GM12878 (cell line): ENCODE measurements at regions not wholly inside any gene's neighbourhood (a gene's known extent, or its start where the extent isn't known, plus 50 kb on each side); places are given as distances from the start of the nearest gene placed in this dataset.

Experiments used
- ATAC-seq: fragments of 200-7000 bp; cut with Tn5 transposase; 3 replicates; pipeline ENCODE4 v1.9.1; 2020; ENCODE audit warnings: mild to moderate bottlenecking, moderate library complexity
- BruUV-seq: library from RNA; stranded (reverse); fragments of 400-500 nt; replicated peaks from 2 replicates; lab custom pipeline; 2021; lab: Mats Ljungman, UMichigan
- CTCF ChIA-PET: fragments of 300-600 bp; sonication (Branson Sonifier 250); formaldehyde crosslinking; extraction: SDS; loops from one replicate; lab custom pipeline; 2021; ENCODE audit warnings: inconsistent platforms; lab: Yijun Ruan, JAX
- POLR2A ChIA-PET: fragments of 350-600 bp; formaldehyde crosslinking; extraction: SDS; loops from one replicate; lab custom pipeline; 2021; ENCODE audit warnings: inconsistent platforms; lab: Charles Lee
- RAD21 ChIA-PET: fragments of 300-600 bp; sonication (Branson Sonifier 250); formaldehyde crosslinking; loops from one replicate; lab custom pipeline; 2023; ENCODE audit warnings: antibody characterized with exemption; ENCODE audit not compliant: unreplicated experiment; lab: Charles Lee
- SMC1A ChIA-PET: fragments of 300-600 bp; sonication (Branson Sonifier 250); formaldehyde crosslinking; loops from one replicate; lab custom pipeline; 2023; ENCODE audit not compliant: unreplicated experiment, uncharacterized antibody; lab: Charles Lee
- DNase-seq: peaks from one replicate; pipeline ENCODE4 v3.0.0-alpha.2; 2011; ENCODE audit warnings: low read depth, low spot score
- FAIRE-seq: peaks from 3 replicates; lab custom pipeline; 2011; peaks lifted over from hg19 to GRCh38; lab: Jason Lieb, UNC
- H2AFZ ChIP-seq: 2 replicates; pipeline ENCODE4 v1.6.0; 2011; ENCODE audit warnings: low read depth, low read length, control low read depth; ENCODE audit not compliant: control insufficient read depth
- H3K27ac ChIP-seq: 2 replicates; pipeline ENCODE4 v1.5.1; 2011; ENCODE audit warnings: control low read depth; ENCODE audit not compliant: control insufficient read depth, insufficient read depth
- H3K27me3 ChIP-seq, 2 experiments: replicated peaks in 1 of 2; 2 replicates each; pipeline versions ENCODE4 v1.6.0 to v1.6.1; 2011; ENCODE audit warnings: low read length in 1 of 2; ENCODE audit not compliant: control insufficient read depth in 2 of 2, insufficient read depth in 2 of 2
- H3K36me3 ChIP-seq, 2 experiments: 2 replicates each; pipeline ENCODE4 v1.5.1; 2011; ENCODE audit warnings: low read length in 1 of 2; ENCODE audit not compliant: control insufficient read depth in 2 of 2, insufficient read depth in 2 of 2
- H3K4me1 ChIP-seq: 2 replicates; pipeline ENCODE4 v1.6.1; 2011; ENCODE audit warnings: mild to moderate bottlenecking, low read length, moderate library complexity, mixed read lengths; ENCODE audit not compliant: control insufficient read depth, insufficient read depth
- H3K4me2 ChIP-seq: 2 replicates; pipeline ENCODE4 v1.6.0; 2011; ENCODE audit warnings: control low read depth; ENCODE audit not compliant: control insufficient read depth, insufficient read depth
- H3K4me3 ChIP-seq: fragments of 200-600 bp; sonication (generic); 2 replicates; pipeline ENCODE4 v1.5.1; 2016
- H3K79me2 ChIP-seq: 2 replicates; pipeline ENCODE4 v1.6.0; 2011; ENCODE audit warnings: low read length; ENCODE audit not compliant: control insufficient read depth, insufficient read depth
- H3K9ac ChIP-seq: 2 replicates; pipeline ENCODE4 v1.8.0; 2011; ENCODE audit warnings: low read length, control low read depth, mixed read lengths; ENCODE audit not compliant: control insufficient read depth, insufficient read depth
- H3K9me3 ChIP-seq: replicated peaks from 3 replicates; pipeline ENCODE4 v1.5.1; 2011; ENCODE audit warnings: mild to moderate bottlenecking, low read length; ENCODE audit not compliant: control insufficient read depth, insufficient read depth
- H4K20me1 ChIP-seq: 2 replicates; pipeline ENCODE4 v1.6.0; 2011; ENCODE audit not compliant: control insufficient read depth, insufficient read depth
- BHLHE40 ChIP-seq, 2 experiments: fragments of 450-650 bp in 1 of 2; IDR thresholded peaks; 2 replicates each; pipeline ENCODE4 v1.6.1; 2011 to 2017; ENCODE audit warnings: low read depth in 2 of 2, borderline replicate concordance in 1 of 2, improper control_type of control experiment in 1 of 2, low read length in 1 of 2, mild to moderate bottlenecking in 1 of 2
- CEBPB ChIP-seq, 2 experiments: fragments of 150-350 bp in 1 of 2; IDR thresholded peaks; 2 replicates each; pipeline ENCODE4 v1.6.1; 2012 to 2014; ENCODE audit warnings: low read depth in 2 of 2, low read length in 2 of 2, borderline replicate concordance in 1 of 2, inconsistent platforms in 1 of 2
- CHD2 ChIP-seq: IDR thresholded peaks from 2 replicates; pipeline ENCODE4 v1.6.1; 2011; ENCODE audit warnings: low read depth, low read length, improper control_type of control experiment, borderline replicate concordance
- ELK1 ChIP-seq: IDR thresholded peaks from 2 replicates; pipeline ENCODE4 v1.6.1; 2012; ENCODE audit warnings: low read depth, low read length, improper control_type of control experiment
- MAX ChIP-seq: IDR thresholded peaks from 2 replicates; pipeline ENCODE4 v1.6.1; 2012; ENCODE audit warnings: low read depth, low read length, improper control_type of control experiment
- MEF2B ChIP-seq: fragments of 450-650 bp; IDR thresholded peaks from 2 replicates; pipeline ENCODE4 v1.6.1; 2018; ENCODE audit warnings: mild to moderate bottlenecking, moderate library complexity; ENCODE audit not compliant: partially characterized antibody, poor library complexity, severe bottlenecking
- PRDM15 ChIP-seq: fragments of 450-650 bp; formaldehyde crosslinking; IDR thresholded peaks from 2 replicates; pipeline ENCODE4 v1.4.0; 2020; ENCODE audit warnings: mild to moderate bottlenecking, moderate library complexity
- RELB ChIP-seq: fragments of 450-650 bp; IDR thresholded peaks from 2 replicates; pipeline ENCODE4 v1.6.1; 2017; ENCODE audit warnings: low read depth, mild to moderate bottlenecking, moderate library complexity
- SMC3 ChIP-seq: IDR thresholded peaks from 2 replicates; pipeline ENCODE4 v1.6.1; 2011; ENCODE audit warnings: low read length, improper control_type of control experiment, borderline replicate concordance
- YY1 ChIP-seq: IDR thresholded peaks from 2 replicates; pipeline ENCODE4 v1.6.1; 2011; ENCODE audit warnings: low read depth, mild to moderate bottlenecking, low read length
- ZBED1 ChIP-seq: IDR thresholded peaks from 2 replicates; pipeline ENCODE4 v1.6.1; 2016; ENCODE audit warnings: borderline replicate concordance
- ZBTB4 ChIP-seq: fragments of 450-650 bp; formaldehyde crosslinking; IDR thresholded peaks from 2 replicates; pipeline ENCODE4 v1.4.0; 2022; ENCODE audit warnings: mild to moderate bottlenecking, moderate library complexity
- WGBS: methylation state at CpG from one replicate; pipeline ENCODE4 v1.1.6; 2016; ENCODE audit warnings: low lambda C conversion rate; ENCODE audit not compliant: insufficient replicate concordance, insufficient coverage; ENCODE audit errors: missing lambda C conversion rate; 5-methylcytosine and 5-hydroxymethylcytosine counted together
- in situ Hi-C: fragments of 300-500 bp; cut with MboI; formaldehyde crosslinking; loops from 9 replicates; pipeline ENCODE4 v1.14.3; 2018; ENCODE audit warnings: mixed read lengths
- intact Hi-C: fragments of 100-400 bp; cut with micrococcal nuclease; formaldehyde crosslinking; loops from one replicate; pipeline ENCODE4 v1.14.2; 2022; ENCODE audit not compliant: unreplicated experiment

- H4K20me1 ChIP-seq = no peaks in the 10 kb centered on the region
- no peaks in the 10 kb centered on the region for H3K9me3 ChIP-seq
- ATAC-seq (no peak), FAIRE-seq (no peak), DNase-seq (no peak)
- H3K4me3 ChIP-seq = no peak overlapping the region
- H3K36me3 ChIP-seq = no peaks in the 10 kb centered on the region
- intact Hi-C loops (no loop called here), in situ Hi-C loops (loop anchor here (25.0 kb wide), 1 partner anchor 1318 kb away; the partner anchor contains the start of gene TBC1D22A)
- H3K9ac ChIP-seq = no peak overlapping the region
- WGBS = 72% methylated on average over 19 of the region's 21 CpGs
- H2AFZ ChIP-seq = no peak overlapping the region
- no TSS peak for BruUV-seq
- H3K4me2 ChIP-seq = no peak overlapping the region
- H3K79me2 ChIP-seq = no peaks in the 10 kb centered on the region
- CTCF ChIA-PET = no interaction called here
- SMC1A ChIA-PET = no interaction called here
- RAD21 ChIA-PET = no interaction called here
- POLR2A ChIA-PET = no interaction called here
- H3K4me1 ChIP-seq = peaks cover 20% of the 10 kb centered on the region
- H3K27me3 ChIP-seq = no peaks in the 10 kb centered on the region; a peak in 1 of 4 replicates
- no peak overlapping the region for H3K27ac ChIP-seq
- TF ChIP-seq CEBPB (IDR thresholded peaks at IDR 0.05; ENCODE audit: borderline replicate concordance in 1 of 2, low read depth in 2 of 2, low read length in 2 of 2) = no peak
- TF ChIP-seq SMC3 = no peak
- no peak for TF ChIP-seq YY1
- TF ChIP-seq CHD2 = no peak
- no peak for TF ChIP-seq ELK1
- no peak for TF ChIP-seq RELB
- no peak for TF ChIP-seq ZBTB4 (CRISPR knock-in tag)
- no peak for TF ChIP-seq PRDM15 (CRISPR knock-in tag)
- no peak for TF ChIP-seq ZBED1
- TF ChIP-seq BHLHE40 (IDR thresholded peaks at IDR 0.05; ENCODE audit: borderline replicate concordance in 1 of 2, low read depth in 2 of 2, low read length in 1 of 2) = no peak
- TF ChIP-seq MAX = no peak
- no peak for TF ChIP-seq MEF2B
Observed at GRCh38 chr22:48080316-48081165, 1318.1 kb downstream of the TBC1D22A start.
